HG02588 (cell line): ENCODE measurements at regions not wholly inside any gene's neighbourhood (a gene's known extent, or its start where the extent isn't known, plus 50 kb on each side); places are given as distances from the start of the nearest gene placed in this dataset.

Experiments
- ATAC-seq: cut with Tn5 transposase; IDR thresholded peaks from one replicate; pipeline ENCODE4 v1.9.1; 2021; ENCODE audit warnings: mild to moderate bottlenecking, moderate library complexity; ENCODE audit not compliant: unreplicated experiment

- no peak for ATAC-seq
Observed at GRCh38 chr1:173420330-173420806, 56.8 kb upstream of the PRDX6 start.

DNA sequence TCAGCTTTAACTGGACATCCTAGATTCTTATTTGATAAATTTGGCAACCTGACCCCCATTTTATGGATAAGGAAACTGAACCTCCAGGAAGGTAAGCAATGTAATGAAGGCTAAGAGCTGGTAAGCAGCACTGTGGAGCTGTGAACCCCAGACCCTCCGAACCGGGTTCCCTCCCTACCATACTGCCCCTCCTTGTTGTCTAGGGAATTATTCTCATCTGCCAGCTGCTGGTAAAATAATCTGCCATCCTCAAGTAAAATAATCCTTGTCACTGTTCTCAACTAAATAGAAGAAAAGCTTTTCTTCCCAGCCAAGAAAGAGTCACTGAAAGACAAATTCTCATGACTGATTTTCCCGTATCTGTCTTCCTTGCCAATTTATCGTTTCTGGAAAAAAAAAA, 55.8 kb upstream of the PRDX6 start:
- ATAC-seq = no peak

GRCh38 chr1:173421789-173422188, 55.3 kb upstream of the PRDX6 start:
- no peak for ATAC-seq

GRCh38 chr1:173422456-173422976, 54.6 kb upstream of the PRDX6 start:
- ATAC-seq = no peak

DNA sequence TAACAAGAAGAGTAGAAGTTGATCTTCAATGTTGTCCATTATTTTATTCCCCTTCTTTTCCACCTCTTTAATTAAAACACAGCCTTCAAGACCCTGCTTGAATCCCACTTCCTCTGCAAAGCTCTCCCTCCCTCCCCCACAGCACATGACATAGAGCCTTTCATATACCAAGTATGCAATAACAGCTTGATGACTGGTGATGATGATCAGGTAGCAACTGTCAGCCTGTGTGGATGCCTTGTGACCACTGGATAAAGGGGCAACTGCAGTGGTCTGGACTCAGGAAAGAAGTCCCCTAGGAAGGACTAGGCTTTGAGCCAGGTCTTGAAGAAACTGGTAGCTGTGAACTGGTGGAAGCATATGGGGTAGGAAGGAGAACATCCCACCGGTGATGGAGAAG, 53.8 kb upstream of the PRDX6 start:
- no peak for ATAC-seq

DNA sequence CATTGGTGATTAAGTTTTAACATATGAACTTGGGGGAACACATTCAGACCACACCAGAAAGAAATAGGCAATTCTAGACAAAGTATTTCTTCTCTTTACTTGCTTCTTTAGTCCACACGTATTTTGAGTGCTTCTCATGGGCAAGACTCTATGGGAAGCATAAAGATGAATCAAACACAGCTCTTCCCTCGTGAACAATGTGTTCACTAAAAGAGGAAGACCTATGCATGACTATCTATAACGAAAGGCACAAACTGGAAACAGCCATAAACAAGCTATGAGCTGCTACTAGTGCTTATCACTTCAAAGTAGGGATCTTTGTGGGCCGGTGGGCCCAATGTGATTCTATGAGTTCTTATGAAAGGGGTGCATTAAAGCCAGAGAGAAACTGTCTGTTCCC, 53.0 kb upstream of the PRDX6 start:
- ATAC-seq = no peak

GRCh38 chr1:173424782-173425407, 52.2 kb upstream of the PRDX6 start:
- no peak for ATAC-seq

DNA sequence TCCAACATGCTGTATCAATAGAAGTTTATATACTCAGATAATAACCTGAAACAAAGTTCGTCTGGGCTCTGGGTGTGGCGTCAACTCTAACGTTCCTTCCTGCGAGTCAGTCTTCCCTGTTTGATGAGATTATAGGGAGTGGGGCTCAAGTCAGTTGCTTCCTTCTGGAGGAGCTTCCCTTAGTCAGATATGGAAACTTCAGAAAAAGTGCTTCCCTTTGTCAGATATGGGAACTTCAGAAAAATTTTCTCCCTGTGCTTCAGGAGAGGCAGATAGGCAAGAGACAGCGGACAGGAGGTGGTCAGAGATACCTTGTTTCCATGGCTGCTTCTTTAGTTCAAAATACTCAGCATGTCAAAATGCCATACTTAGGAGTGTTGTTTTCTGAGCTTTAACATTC, 51.1 kb upstream of the PRDX6 start:
- ATAC-seq = no peak

- no peak for ATAC-seq
Observed at GRCh38 chr1:173427146-173428054, 49.7 kb upstream of the PRDX6 start.
